H9 (cell line): ENCODE measurements at regions not wholly inside any gene's neighbourhood (a gene's known extent, or its start where the extent isn't known, plus 50 kb on each side); places are given as distances from the start of the nearest gene placed in this dataset.

Experiments
- DNase-seq: peaks from one replicate; pipeline ENCODE4 v3.0.0-alpha.2; 2017
- H2AFZ ChIP-seq: one replicate; pipeline ENCODE4 v1.6.1; 2013; ENCODE audit warnings: mild to moderate bottlenecking, low read length, control low read depth, moderate library complexity
- H2AK5ac ChIP-seq: 2 replicates; pipeline ENCODE4 v1.6.1; 2013; ENCODE audit warnings: low read length, control low read depth, mixed read lengths; ENCODE audit not compliant: insufficient read length
- H2BK120ac ChIP-seq: one replicate; pipeline ENCODE4 v1.6.1; 2013; ENCODE audit warnings: low read depth, mild to moderate bottlenecking, low read length, control low read depth, inconsistent platforms; ENCODE audit not compliant: poor library complexity, severe bottlenecking
- H2BK12ac ChIP-seq: 2 replicates; pipeline ENCODE4 v1.6.1; 2013; ENCODE audit warnings: low read length, control low read depth, mixed read lengths, low read depth; ENCODE audit not compliant: insufficient read length
- H2BK15ac ChIP-seq: 2 replicates; pipeline ENCODE4 v1.6.1; 2013; ENCODE audit warnings: low read depth, low read length, control low read depth
- H2BK20ac ChIP-seq: one replicate; pipeline ENCODE4 v1.6.1; 2013; ENCODE audit warnings: low read depth, mild to moderate bottlenecking, low read length, control low read depth, inconsistent platforms; ENCODE audit not compliant: poor library complexity, severe bottlenecking
- H2BK5ac ChIP-seq: 2 replicates; pipeline ENCODE4 v1.6.1; 2013; ENCODE audit warnings: low read length, control low read depth, mixed read lengths; ENCODE audit not compliant: insufficient read length
- H3K14ac ChIP-seq: 2 replicates; pipeline ENCODE4 v1.6.1; 2013; ENCODE audit warnings: low read length, control low read depth; ENCODE audit not compliant: insufficient read depth
- H3K18ac ChIP-seq: 2 replicates; pipeline ENCODE4 v1.6.1; 2013; ENCODE audit warnings: low read depth, mild to moderate bottlenecking, mixed read lengths, low read length, control low read depth; ENCODE audit not compliant: insufficient read length
- H3K23ac ChIP-seq: 2 replicates; pipeline ENCODE4 v1.6.1; 2013; ENCODE audit warnings: low read length, control low read depth, mixed read lengths, low read depth; ENCODE audit not compliant: insufficient read length
- H3K23me2 ChIP-seq: 2 replicates; pipeline ENCODE4 v1.6.1; 2013; ENCODE audit warnings: low read depth, mild to moderate bottlenecking, mixed read lengths, low read length, control low read depth; ENCODE audit not compliant: insufficient read length, poor library complexity, severe bottlenecking
- H3K27ac ChIP-seq: 2 replicates; pipeline ENCODE4 v1.5.1; 2013; ENCODE audit warnings: low read length, control low read depth, mixed read lengths, low read depth; ENCODE audit not compliant: insufficient read length
- H3K27me3 ChIP-seq: 2 replicates; pipeline ENCODE4 v1.6.1; 2013; ENCODE audit warnings: low read length, control low read depth, inconsistent platforms; ENCODE audit not compliant: insufficient read depth
- H3K4ac ChIP-seq: 2 replicates; pipeline ENCODE4 v1.6.1; 2013; ENCODE audit warnings: low read depth, mild to moderate bottlenecking, control low read depth, inconsistent platforms, low read length, moderate library complexity
- H3K4me1 ChIP-seq: 2 replicates; pipeline ENCODE4 v1.6.1; 2013; ENCODE audit warnings: low read length, control low read depth, inconsistent platforms; ENCODE audit not compliant: insufficient read depth
- H3K4me2 ChIP-seq: 2 replicates; pipeline ENCODE4 v1.6.1; 2013; ENCODE audit warnings: low read length, control low read depth, mixed read lengths; ENCODE audit not compliant: insufficient read length, insufficient read depth
- H3K56ac ChIP-seq: 2 replicates; pipeline ENCODE4 v1.6.1; 2013; ENCODE audit warnings: low read depth, mild to moderate bottlenecking, mixed read lengths, low read length, control low read depth; ENCODE audit not compliant: insufficient read length
- H3K79me1 ChIP-seq: 2 replicates; pipeline ENCODE4 v1.6.1; 2013; ENCODE audit warnings: low read depth, mild to moderate bottlenecking, moderate library complexity, low read length, control low read depth, inconsistent platforms; ENCODE audit not compliant: insufficient read depth, poor library complexity, severe bottlenecking
- H3K79me2 ChIP-seq: 2 replicates; pipeline ENCODE4 v1.6.1; 2013; ENCODE audit warnings: low read length, control low read depth, inconsistent platforms; ENCODE audit not compliant: insufficient read depth
- H3K9ac ChIP-seq: 2 replicates; pipeline ENCODE4 v1.6.1; 2013; ENCODE audit warnings: low read length, control low read depth, mixed read lengths; ENCODE audit not compliant: insufficient read length; ENCODE audit errors: extremely low read depth
- H3K9me3 ChIP-seq: one replicate; pipeline ENCODE4 v1.6.1; 2013; ENCODE audit warnings: low read depth, low read length, inconsistent platforms; ENCODE audit not compliant: control insufficient read depth
- H3T11ph ChIP-seq: one replicate; pipeline ENCODE4 v1.6.1; 2013; ENCODE audit warnings: mild to moderate bottlenecking, low read length, control low read depth, inconsistent platforms
- H4K20me1 ChIP-seq: one replicate; pipeline ENCODE4 v1.6.1; 2013; ENCODE audit not compliant: control insufficient read depth, insufficient read length, insufficient read depth
- H4K5ac ChIP-seq: 2 replicates; pipeline ENCODE4 v1.6.1; 2013; ENCODE audit warnings: low read depth, mild to moderate bottlenecking, mixed read lengths, low read length, control low read depth; ENCODE audit not compliant: insufficient read length
- H4K8ac ChIP-seq: replicated peaks from 2 replicates; pipeline ENCODE4 v1.6.1; 2013; ENCODE audit warnings: low read length, control low read depth, mixed read lengths, low read depth; ENCODE audit not compliant: insufficient read length
- H4K91ac ChIP-seq: 2 replicates; pipeline ENCODE4 v1.6.1; 2013; ENCODE audit warnings: low read depth, mild to moderate bottlenecking, moderate library complexity, mixed read lengths, low read length, control low read depth; ENCODE audit not compliant: insufficient read length
- H3K27ac Mint-ChIP-seq, 3 experiments: 2 replicates in 2 of 3; 3 replicates in 1 of 3; pipeline ENCODE4 v1.8.0; 2020 to 2021; ENCODE audit warnings: mixed read lengths in 3 of 3, mild to moderate bottlenecking in 1 of 3, moderate library complexity in 1 of 3
- H3K27me3 Mint-ChIP-seq: 2 replicates; pipeline ENCODE4 v1.8.0; 2021; ENCODE audit warnings: low read depth, mild to moderate bottlenecking, moderate library complexity, mixed read lengths
- H3K36me3 Mint-ChIP-seq, 3 experiments: 2 replicates in 2 of 3; 3 replicates in 1 of 3; pipeline ENCODE4 v1.8.0; 2020 to 2021; ENCODE audit warnings: low read depth in 3 of 3, mixed read lengths in 3 of 3; ENCODE audit not compliant: insufficient read depth in 1 of 3
- H3K4me1 Mint-ChIP-seq, 2 experiments: 2 replicates each; pipeline ENCODE4 v1.8.0; 2020; ENCODE audit warnings: mixed read lengths in 2 of 2
- H3K4me3 Mint-ChIP-seq, 2 experiments: 2 replicates in 1 of 2; 3 replicates in 1 of 2; pipeline ENCODE4 v1.8.0; 2020 to 2021; ENCODE audit warnings: mild to moderate bottlenecking in 2 of 2, mixed read lengths in 2 of 2, moderate library complexity in 1 of 2
- H3K9me3 Mint-ChIP-seq, 2 experiments: 2 replicates in 1 of 2; 3 replicates in 1 of 2; pipeline ENCODE4 v1.8.0; 2020; ENCODE audit warnings: mild to moderate bottlenecking in 2 of 2, mixed read lengths in 2 of 2, moderate library complexity in 1 of 2
- TF ChIP-seq, protein P1 (sequence below): fragments of 200-600 bp; sonication (generic); conservative IDR thresholded peaks from 3 replicates; pipeline ENCODE4 v1.8.0; 2021; ENCODE audit warnings: antibody characterized with exemption, mild to moderate bottlenecking

DNA sequence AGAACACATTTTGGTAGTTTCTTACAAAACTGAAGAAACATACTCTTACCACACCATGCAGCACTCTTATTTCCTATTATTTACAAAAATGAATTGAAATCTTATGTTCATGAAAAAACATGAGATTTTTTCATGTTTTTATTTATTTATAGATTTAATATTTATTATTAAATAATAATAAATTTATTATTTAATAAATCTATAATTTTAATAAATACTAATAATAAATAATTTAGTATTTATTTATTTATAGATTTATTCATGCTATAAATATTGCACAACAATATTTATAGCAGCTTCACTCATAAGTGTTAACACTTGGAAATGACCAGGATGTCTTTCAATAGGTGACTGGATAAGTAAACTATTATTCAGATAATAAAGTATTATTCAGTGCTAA lies 91.6 kb upstream of the CPXCR1 start:
- no peak overlapping the region for H3K56ac ChIP-seq
- H2BK12ac ChIP-seq, result no peak overlapping the region
- H2BK15ac ChIP-seq, result no peak overlapping the region
- no peak overlapping the region for H4K91ac ChIP-seq
- no peak overlapping the region for H3K14ac ChIP-seq
- H3K36me3 Mint-ChIP-seq, result no peaks in the 10 kb centered on the region; a peak in 1 of 7 replicates
- DNase-seq, result no peak
- H2BK20ac ChIP-seq, result no peak overlapping the region
- no peak overlapping the region for H3K9ac ChIP-seq
- no peaks in the 10 kb centered on the region for H3K9me3 ChIP-seq
- H3K79me1 ChIP-seq, result no peaks in the 10 kb centered on the region
- H3K9me3 Mint-ChIP-seq, result peaks cover 0 to 2% of the 10 kb centered on the region in 2 experiments; a peak in 1 of 5 replicates
- TF ChIP-seq, protein P1, sequence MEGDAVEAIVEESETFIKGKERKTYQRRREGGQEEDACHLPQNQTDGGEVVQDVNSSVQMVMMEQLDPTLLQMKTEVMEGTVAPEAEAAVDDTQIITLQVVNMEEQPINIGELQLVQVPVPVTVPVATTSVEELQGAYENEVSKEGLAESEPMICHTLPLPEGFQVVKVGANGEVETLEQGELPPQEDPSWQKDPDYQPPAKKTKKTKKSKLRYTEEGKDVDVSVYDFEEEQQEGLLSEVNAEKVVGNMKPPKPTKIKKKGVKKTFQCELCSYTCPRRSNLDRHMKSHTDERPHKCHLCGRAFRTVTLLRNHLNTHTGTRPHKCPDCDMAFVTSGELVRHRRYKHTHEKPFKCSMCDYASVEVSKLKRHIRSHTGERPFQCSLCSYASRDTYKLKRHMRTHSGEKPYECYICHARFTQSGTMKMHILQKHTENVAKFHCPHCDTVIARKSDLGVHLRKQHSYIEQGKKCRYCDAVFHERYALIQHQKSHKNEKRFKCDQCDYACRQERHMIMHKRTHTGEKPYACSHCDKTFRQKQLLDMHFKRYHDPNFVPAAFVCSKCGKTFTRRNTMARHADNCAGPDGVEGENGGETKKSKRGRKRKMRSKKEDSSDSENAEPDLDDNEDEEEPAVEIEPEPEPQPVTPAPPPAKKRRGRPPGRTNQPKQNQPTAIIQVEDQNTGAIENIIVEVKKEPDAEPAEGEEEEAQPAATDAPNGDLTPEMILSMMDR, result no peak
- no peak overlapping the region for H3T11ph ChIP-seq
- H2BK120ac ChIP-seq, result no peak overlapping the region
- H3K27ac Mint-ChIP-seq, result no peak overlapping the region
- no peaks in the 10 kb centered on the region for H3K23me2 ChIP-seq
- no peak overlapping the region for H3K27ac ChIP-seq
- no peak overlapping the region for H3K18ac ChIP-seq
- no peak overlapping the region for H3K4ac ChIP-seq
- no peaks in the 10 kb centered on the region for H3K79me2 ChIP-seq
- no peak overlapping the region for H2AFZ ChIP-seq
- H4K5ac ChIP-seq, result no peak overlapping the region
- no peak overlapping the region for H3K23ac ChIP-seq
- no peaks in the 10 kb centered on the region for H3K27me3 ChIP-seq
- no peaks in the 10 kb centered on the region for H4K20me1 ChIP-seq
- H3K27me3 Mint-ChIP-seq, result no peaks in the 10 kb centered on the region
- H3K4me1 Mint-ChIP-seq, result no peaks in the 10 kb centered on the region
- H3K4me3 Mint-ChIP-seq, result no peak overlapping the region
- no peak overlapping the region for H3K4me2 ChIP-seq
- no peak overlapping the region for H2BK5ac ChIP-seq
- H2AK5ac ChIP-seq, result no peak overlapping the region
- H3K4me1 ChIP-seq, result no peaks in the 10 kb centered on the region
- no peak overlapping the region for H4K8ac ChIP-seq
